ENCODE measurements at regions not wholly inside any gene's neighbourhood (a gene's known extent, or its start where the extent isn't known, plus 50 kb on each side); places are given as distances from the start of the nearest gene placed in this dataset.

- H3K27me3 Mint-ChIP-seq (ENCODE audit: unreplicated experiment) = no peaks in the 10 kb centered on the region
- intact Hi-C loops (cut with micrococcal nuclease; ENCODE audit: unreplicated experiment) = no loop called here
- CTCF ChIA-PET = no interaction called here
These were observed 447.3 kb upstream of the CCNG1 start for GRCh38 chr5:162990063-162990462.

DNA sequence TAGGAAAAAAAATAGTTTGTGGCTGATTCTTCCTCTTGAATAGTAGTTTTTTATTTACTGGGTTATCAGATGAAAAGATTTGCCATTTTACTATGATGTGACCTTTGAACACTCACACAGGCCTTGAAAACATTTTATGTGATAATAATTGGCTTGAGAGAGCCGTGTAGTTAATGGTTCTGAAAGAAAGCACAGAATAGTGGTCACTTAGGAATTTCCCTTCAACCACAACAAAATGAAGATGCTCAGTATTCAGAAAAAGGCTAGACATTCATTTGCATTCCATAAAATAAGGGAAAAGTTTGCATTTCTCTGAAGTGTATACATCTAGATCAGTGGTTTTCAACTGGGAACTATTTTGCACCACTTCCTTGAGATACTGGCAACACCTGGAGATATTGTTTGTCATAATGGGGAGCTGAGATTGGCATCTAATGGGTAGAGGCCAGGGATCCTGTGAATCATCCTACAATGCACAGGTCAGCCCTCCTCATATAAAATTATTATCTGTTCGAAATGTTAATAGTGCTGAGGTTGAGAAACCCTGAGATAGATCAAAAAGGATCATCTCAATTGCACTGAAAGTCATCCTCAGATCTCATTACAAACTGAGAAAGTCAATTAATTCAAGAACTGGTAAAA is 446.4 kb upstream of the CCNG1 start:
- TF ChIP-seq, protein P1, sequence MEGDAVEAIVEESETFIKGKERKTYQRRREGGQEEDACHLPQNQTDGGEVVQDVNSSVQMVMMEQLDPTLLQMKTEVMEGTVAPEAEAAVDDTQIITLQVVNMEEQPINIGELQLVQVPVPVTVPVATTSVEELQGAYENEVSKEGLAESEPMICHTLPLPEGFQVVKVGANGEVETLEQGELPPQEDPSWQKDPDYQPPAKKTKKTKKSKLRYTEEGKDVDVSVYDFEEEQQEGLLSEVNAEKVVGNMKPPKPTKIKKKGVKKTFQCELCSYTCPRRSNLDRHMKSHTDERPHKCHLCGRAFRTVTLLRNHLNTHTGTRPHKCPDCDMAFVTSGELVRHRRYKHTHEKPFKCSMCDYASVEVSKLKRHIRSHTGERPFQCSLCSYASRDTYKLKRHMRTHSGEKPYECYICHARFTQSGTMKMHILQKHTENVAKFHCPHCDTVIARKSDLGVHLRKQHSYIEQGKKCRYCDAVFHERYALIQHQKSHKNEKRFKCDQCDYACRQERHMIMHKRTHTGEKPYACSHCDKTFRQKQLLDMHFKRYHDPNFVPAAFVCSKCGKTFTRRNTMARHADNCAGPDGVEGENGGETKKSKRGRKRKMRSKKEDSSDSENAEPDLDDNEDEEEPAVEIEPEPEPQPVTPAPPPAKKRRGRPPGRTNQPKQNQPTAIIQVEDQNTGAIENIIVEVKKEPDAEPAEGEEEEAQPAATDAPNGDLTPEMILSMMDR (IDR thresholded peaks at IDR 0.05; ENCODE audit: unreplicated experiment) = no peak
- no peak overlapping the region for H3K27ac Mint-ChIP-seq (ENCODE audit: unreplicated experiment)
- no peaks in the 10 kb centered on the region for H3K4me1 Mint-ChIP-seq (ENCODE audit: low read depth, unreplicated experiment)
- intact Hi-C loops (cut with micrococcal nuclease; ENCODE audit: unreplicated experiment) = no loop called here
- CTCF ChIA-PET = no interaction called here
- no peaks in the 10 kb centered on the region for H3K27me3 Mint-ChIP-seq (ENCODE audit: unreplicated experiment)
- BruUV-seq (replicated peaks) = no TSS peak
- no peak overlapping the region for H3K4me3 Mint-ChIP-seq (ENCODE audit: low read depth, unreplicated experiment)
- peaks cover 22% of the 10 kb centered on the region for H3K9me3 Mint-ChIP-seq (ENCODE audit: low read depth, unreplicated experiment)
- DNase-seq = no peak
- no peaks in the 10 kb centered on the region for H3K36me3 Mint-ChIP-seq (ENCODE audit: insufficient read depth, unreplicated experiment)

More at GRCh38 chr5:162990063-162990462, 447.3 kb upstream of the CCNG1 start:
- no peak for DNase-seq
- BruUV-seq (replicated peaks) = no TSS peak
- TF ChIP-seq, protein P1 (IDR thresholded peaks at IDR 0.05; ENCODE audit: unreplicated experiment) = no peak
- H3K27ac Mint-ChIP-seq (ENCODE audit: unreplicated experiment) = no peak overlapping the region
- H3K4me1 Mint-ChIP-seq (ENCODE audit: low read depth, unreplicated experiment) = no peaks in the 10 kb centered on the region
- H3K36me3 Mint-ChIP-seq (ENCODE audit: insufficient read depth, unreplicated experiment) = no peaks in the 10 kb centered on the region
- no peak overlapping the region for H3K4me3 Mint-ChIP-seq (ENCODE audit: low read depth, unreplicated experiment)
- peaks cover 26% of the 10 kb centered on the region for H3K9me3 Mint-ChIP-seq (ENCODE audit: low read depth, unreplicated experiment)

DNA sequence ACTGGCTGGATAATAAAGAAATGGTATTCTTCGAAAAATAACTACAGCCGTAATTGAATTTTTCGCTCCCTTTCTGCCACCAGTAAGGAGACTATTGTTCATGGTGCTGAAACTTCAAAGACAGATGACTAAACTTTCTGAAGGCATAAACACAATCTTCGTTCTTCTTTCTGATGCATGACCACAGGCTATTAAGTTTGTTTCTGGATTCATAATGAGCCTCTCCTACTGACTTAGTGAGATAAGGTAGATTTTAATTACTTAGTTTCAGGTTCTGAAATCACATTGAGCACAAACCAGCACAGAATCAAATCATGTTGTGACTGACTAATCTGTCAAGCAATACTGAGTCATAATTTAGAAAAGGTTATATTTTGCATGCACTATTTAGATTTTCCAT is 441.8 kb upstream of the CCNG1 start:
- H3K4me1 Mint-ChIP-seq (ENCODE audit: low read depth, unreplicated experiment) = no peaks in the 10 kb centered on the region
- no peak overlapping the region for H3K4me3 Mint-ChIP-seq (ENCODE audit: low read depth, unreplicated experiment)
- TF ChIP-seq, protein P1 (IDR thresholded peaks at IDR 0.05; ENCODE audit: unreplicated experiment) = no peak
- no peak overlapping the region for H3K27ac Mint-ChIP-seq (ENCODE audit: unreplicated experiment)
- H3K27me3 Mint-ChIP-seq (ENCODE audit: unreplicated experiment) = no peaks in the 10 kb centered on the region
- H3K9me3 Mint-ChIP-seq (ENCODE audit: low read depth, unreplicated experiment) = peaks cover 9% of the 10 kb centered on the region
- no peak for DNase-seq
- intact Hi-C loops (cut with micrococcal nuclease; ENCODE audit: unreplicated experiment) = no loop called here
- CTCF ChIA-PET = no interaction called here
- no TSS peak for BruUV-seq (replicated peaks)
- H3K36me3 Mint-ChIP-seq (ENCODE audit: insufficient read depth, unreplicated experiment) = no peaks in the 10 kb centered on the region

DNA sequence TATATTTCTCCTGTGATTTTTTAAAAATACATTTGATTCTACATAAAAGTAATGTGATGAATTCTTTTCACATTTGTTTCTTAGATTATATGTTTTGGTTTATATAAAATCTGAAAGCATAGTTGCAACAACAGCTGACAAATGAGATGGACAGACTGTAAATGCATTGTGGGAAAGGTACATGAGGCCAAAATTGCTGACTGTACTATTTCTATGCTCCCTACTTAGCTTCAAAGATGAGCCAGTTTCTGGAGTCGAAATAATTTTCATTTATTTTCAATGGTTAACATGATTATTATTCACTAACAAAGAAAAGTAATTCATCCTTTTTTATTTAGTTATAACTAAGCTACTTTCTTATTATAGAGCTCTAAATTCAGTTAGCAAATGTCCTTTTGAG is 441.3 kb upstream of the CCNG1 start:
- CTCF ChIA-PET = no interaction called here
- no peaks in the 10 kb centered on the region for H3K4me1 Mint-ChIP-seq (ENCODE audit: low read depth, unreplicated experiment)
- H3K36me3 Mint-ChIP-seq (ENCODE audit: insufficient read depth, unreplicated experiment) = no peaks in the 10 kb centered on the region
- TF ChIP-seq, protein P1 (IDR thresholded peaks at IDR 0.05; ENCODE audit: unreplicated experiment) = no peak
- BruUV-seq (replicated peaks) = no TSS peak
- intact Hi-C loops (cut with micrococcal nuclease; ENCODE audit: unreplicated experiment) = no loop called here
- H3K27me3 Mint-ChIP-seq (ENCODE audit: unreplicated experiment) = no peaks in the 10 kb centered on the region
- no peak overlapping the region for H3K27ac Mint-ChIP-seq (ENCODE audit: unreplicated experiment)
- H3K4me3 Mint-ChIP-seq (ENCODE audit: low read depth, unreplicated experiment) = no peak overlapping the region
- no peak for DNase-seq
- H3K9me3 Mint-ChIP-seq (ENCODE audit: low read depth, unreplicated experiment) = peaks cover 9% of the 10 kb centered on the region

Data from Calu3 (cell line).